Astrocyte (in vitro differentiated cells and primary cell): ENCODE measurements at regions not wholly inside any gene's neighbourhood (a gene's known extent, or its start where the extent isn't known, plus 50 kb on each side); places are given as distances from the start of the nearest gene placed in this dataset.

Source experiments
- EZH2 ChIP-seq: IDR thresholded peaks from 2 replicates; pipeline ENCODE4 v1.6.1; 2012; ENCODE audit warnings: mild to moderate bottlenecking, low read length, inconsistent platforms; ENCODE audit not compliant: insufficient read depth
- TF ChIP-seq, protein P1 (sequence below): IDR thresholded peaks from 2 replicates; pipeline ENCODE4 v1.5.1; 2011; ENCODE audit warnings: low read depth, mild to moderate bottlenecking, inconsistent platforms, low read length, moderate library complexity; ENCODE audit not compliant: insufficient read depth

DNA sequence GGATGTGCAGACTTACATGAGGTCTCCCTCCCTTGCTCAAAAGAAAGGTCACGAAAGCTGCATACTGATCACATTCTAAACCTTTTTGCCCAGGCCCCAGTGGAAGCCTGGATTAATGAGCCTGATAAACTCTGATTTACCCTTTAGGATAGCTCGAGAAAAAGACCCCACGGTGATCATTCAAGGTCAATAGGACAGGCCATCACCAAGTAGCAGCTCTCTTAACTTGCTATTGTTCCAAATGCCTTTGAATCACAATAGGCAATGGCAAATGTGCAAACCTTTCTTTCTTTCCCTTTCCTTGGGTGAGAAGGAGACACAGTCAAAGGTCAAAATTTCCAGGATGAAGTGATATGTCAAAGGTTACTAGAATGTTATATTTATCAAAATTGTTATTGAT, 327.3 kb downstream of the HDGFL1 start:
- TF ChIP-seq, protein P1, sequence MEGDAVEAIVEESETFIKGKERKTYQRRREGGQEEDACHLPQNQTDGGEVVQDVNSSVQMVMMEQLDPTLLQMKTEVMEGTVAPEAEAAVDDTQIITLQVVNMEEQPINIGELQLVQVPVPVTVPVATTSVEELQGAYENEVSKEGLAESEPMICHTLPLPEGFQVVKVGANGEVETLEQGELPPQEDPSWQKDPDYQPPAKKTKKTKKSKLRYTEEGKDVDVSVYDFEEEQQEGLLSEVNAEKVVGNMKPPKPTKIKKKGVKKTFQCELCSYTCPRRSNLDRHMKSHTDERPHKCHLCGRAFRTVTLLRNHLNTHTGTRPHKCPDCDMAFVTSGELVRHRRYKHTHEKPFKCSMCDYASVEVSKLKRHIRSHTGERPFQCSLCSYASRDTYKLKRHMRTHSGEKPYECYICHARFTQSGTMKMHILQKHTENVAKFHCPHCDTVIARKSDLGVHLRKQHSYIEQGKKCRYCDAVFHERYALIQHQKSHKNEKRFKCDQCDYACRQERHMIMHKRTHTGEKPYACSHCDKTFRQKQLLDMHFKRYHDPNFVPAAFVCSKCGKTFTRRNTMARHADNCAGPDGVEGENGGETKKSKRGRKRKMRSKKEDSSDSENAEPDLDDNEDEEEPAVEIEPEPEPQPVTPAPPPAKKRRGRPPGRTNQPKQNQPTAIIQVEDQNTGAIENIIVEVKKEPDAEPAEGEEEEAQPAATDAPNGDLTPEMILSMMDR, result no peak
- no peak for TF ChIP-seq EZH2
